Tongue (tissue), 1 donor: ENCODE measurements at regions not wholly inside any gene's neighbourhood (a gene's known extent, or its start where the extent isn't known, plus 50 kb on each side); places are given as distances from the start of the nearest gene placed in this dataset.
A peak's percentile ranks its signal among the peaks of the same experiment; 100 is the strongest.

ENCODE experiments used
- DNase-seq: peaks from one replicate; pipeline ENCODE4 v3.0.0-alpha.2; 2015

GRCh38 chrX:139120760-139121159 lies 409.2 kb upstream of the FGF13 start:
- no peak for DNase-seq

- DNase-seq: no peak
These were observed 402.2 kb upstream of the FGF13 start for GRCh38 chrX:139113708-139114107.

DNA sequence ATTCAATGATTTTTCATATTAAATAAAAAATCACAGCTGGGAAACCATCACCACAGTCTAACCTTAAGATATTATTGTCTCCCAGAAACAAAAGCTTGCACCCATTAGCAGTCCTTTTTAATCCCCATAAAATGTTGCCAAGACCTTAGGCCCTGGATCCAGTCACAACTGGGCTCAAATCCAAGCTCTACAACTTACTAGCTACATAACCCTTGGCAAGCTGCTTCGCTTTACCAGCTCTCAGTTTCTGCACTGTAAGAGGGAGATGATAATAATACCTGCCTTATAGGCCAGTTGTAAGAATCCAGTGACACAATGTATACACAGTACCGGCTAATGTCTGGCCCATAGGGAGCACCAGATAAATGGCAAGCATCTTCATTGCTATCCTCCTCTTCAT lies 400.9 kb upstream of the FGF13 start:
- DNase-seq: peak; percentile 16

DNA sequence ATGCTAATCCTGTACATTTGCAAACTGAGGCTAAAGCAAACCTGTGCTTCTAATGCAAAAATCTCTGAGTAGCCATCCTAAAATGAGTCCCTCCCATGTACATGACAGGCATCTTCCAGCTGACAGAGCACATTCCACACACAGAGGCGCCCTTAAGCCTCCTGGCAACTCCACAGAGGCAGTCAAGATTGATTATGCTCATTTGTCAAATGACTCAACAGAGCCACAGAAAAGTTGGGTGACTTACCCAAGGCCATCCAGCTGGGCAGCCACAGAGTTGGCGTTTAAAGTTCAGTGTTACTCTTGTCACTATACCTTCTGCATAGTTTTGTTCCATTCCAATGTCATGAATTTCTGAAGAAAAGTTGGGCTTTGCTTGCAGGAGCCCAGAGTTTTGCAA lies 394.6 kb upstream of the FGF13 start:
- DNase-seq: peak; percentile 2

DNA sequence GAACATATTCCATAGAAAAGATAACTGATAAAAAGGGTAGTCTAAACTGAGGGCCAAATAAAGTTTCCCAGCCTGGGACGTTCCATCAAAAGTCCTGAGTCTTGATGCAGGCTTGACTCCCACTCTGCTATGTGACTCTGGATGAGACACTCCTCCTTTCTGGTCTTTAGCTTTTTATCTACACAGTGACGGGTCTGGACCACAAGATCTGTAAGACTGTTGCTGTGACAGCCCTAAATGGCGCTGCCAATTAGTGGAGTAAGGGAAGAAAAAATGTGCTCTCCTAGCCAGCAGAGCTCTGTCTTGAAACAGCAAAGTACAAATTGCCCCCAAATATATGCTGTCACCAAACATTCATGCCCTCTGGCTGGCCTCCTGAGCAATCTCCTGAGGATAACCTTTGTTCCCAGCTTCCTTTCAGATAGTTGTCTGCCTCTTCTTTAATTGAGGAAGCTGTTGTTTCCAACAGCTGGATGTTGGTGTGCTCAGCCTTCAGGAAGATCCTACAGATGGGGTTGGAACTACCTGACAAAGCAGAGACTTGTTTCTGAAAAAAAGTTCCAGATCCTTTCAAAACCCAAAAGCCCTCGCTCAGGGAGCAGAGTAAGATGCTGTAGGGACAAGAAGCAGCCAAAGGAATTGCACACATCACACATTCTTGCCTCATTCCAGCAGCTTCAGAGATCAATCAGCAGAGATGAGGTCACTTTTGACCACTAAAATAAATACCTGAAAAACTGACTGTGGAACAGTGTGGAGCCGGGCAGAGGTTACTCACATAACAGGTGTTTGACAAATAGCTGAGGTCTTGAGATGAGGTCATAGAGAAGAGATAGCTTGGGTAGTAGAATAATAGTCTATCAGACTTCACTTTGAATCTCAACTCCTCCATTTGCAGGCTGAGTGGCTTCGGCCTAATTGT lies 383.4 kb upstream of the FGF13 start:
- DNase-seq: no peak

DNA sequence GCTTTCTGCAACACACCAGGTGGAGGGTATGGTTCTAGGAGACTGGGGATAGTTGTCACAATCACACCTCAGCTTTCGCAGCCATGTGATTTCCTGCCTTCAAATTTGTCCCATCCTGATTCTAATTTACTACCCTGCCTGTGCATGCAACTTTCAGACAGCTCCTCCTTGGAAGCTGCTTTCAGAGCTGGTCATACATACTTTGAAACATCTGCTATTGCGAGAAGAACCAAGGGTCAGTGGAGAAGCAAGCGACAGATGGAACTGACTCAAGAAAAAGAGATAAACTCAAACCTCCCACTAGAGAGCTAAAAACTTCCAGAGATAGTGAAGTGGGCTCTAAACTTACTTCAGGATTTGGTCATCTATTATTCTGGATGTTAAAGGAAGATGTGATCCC lies 381.7 kb upstream of the FGF13 start:
- DNase-seq: no peak

GRCh38 chrX:139091878-139092277 lies 380.4 kb upstream of the FGF13 start:
- DNase-seq: no peak

GRCh38 chrX:139091066-139091465 lies 379.5 kb upstream of the FGF13 start:
- peak; percentile 4 for DNase-seq

DNA sequence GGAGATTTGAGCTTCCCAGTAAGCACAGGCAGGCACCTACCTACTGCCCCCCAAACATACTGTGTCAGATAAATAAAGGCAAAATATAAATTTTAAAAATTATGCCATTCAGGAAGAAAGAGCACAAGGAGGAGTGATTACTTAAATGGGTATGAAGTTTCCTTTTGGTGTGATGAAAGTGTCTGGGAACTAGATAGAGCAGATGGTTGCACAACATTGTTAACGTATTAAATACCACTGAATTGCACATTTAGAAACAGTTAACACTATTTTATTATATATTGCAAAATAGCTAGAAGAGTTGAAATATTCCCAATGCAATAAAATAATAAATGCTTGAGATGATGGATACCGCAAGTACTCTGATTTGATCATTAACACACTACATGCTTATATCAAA lies 374.7 kb upstream of the FGF13 start:
- no peak for DNase-seq

GRCh38 chrX:139085404-139085803 lies 373.9 kb upstream of the FGF13 start:
- DNase-seq: no peak

DNA sequence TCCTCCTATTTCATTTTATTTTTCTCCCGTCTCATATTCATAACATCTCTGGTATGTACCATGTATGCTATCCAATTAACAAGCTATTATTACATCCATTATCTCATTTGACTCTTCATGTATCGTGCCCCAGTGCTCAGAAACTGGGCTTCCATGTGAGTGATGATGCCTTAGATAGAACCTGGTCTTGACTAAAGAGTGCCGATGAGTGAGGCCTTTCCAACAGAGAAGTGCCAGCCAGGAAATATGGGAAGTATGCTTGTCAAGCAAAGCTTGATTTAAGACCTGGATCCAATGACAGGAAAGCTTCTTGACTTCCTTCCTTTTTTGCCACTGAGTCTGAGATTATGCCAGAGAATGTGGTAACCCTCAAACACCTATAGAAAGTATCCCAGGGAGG lies 371.7 kb upstream of the FGF13 start:
- DNase-seq: no peak

- DNase-seq: no peak
These were observed 370.4 kb upstream of the FGF13 start for GRCh38 chrX:139081965-139082364.

DNA sequence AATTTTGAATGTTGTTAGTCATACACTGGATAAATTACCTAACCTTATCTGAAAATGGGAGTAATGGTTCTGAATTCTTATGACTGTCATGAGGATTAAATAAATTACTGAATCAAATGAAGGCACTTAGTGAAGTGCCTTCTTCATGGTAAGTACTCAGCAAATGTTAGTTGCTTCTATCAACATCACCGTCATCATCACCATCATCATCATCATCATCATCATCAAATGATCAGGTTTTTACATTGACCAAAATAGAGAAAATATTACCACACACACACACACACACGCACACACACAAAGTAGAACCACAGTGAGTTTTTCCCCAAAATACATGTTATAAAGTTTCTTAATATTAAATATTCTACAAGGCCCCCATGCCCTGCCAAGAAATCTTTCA lies 368.3 kb upstream of the FGF13 start:
- no peak for DNase-seq

DNA sequence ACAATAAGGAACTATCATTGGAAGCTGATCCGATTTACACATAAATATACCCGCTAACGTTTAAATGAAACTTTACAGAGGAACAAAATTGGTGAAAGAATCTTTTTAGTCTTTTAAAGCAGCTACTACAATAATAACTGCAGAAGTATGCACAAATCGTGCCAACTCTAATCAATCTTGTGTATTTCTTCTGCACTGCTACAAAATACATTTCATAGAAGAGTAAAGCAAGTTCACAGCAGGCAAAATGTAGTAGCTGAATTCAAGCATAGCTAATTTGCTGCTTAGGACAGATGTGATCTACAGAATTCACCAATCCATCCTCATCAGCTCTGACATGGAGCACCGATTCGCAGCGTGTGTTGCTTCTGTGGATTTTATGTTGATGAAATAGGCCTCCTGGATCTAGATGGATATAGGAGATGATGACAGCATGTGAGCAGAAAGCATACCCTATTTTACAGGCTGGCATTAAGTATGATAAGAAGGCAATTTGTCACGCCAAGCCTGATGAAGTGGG lies 367.3 kb upstream of the FGF13 start:
- DNase-seq: no peak

DNA sequence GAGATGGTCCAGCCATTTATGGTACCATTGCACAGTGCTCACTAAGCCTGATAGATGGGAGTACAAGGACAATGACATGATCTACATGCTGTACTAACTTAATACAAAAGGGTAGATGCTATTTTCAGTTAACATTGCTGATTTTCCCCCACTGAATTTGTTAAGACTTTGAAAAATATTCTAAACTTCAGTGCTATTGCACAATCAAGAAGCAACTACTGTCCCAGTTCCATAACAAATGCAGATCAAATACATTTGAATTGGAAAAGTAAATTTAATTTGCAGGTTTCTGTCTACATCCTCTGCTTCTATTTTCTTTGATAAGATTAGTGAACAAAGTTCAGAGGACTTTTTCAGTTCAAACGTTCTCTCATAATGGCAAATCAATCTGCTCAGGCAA lies 366.8 kb upstream of the FGF13 start:
- no peak for DNase-seq

- no peak for DNase-seq
These were observed 366.0 kb upstream of the FGF13 start for GRCh38 chrX:139077281-139078250.

DNA sequence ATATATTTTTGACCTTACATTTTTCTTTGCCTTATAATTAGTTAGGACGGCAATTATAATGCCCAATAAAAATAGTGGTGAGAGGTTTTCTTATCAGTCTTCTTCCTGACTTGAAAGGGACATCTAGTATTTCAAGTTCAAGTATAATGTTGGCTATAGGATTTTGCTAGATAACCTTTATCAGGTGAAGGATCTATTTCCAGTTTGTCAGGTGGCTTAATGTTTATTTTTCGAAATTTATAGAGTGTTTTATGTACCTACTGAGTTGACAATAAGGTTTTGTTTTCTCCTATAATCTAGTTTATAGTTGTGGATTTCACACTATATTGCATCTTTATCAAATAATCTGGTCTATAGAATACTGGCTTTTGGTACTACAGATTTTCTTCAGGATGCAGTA lies 351.8 kb upstream of the FGF13 start:
- DNase-seq: no peak

- no peak for DNase-seq
These were observed 347.4 kb upstream of the FGF13 start for GRCh38 chrX:139058831-139059495.

- DNase-seq: no peak
These were observed 340.9 kb upstream of the FGF13 start for GRCh38 chrX:139052461-139052860.

GRCh38 chrX:139049465-139049864 lies 337.9 kb upstream of the FGF13 start:
- DNase-seq: no peak

DNA sequence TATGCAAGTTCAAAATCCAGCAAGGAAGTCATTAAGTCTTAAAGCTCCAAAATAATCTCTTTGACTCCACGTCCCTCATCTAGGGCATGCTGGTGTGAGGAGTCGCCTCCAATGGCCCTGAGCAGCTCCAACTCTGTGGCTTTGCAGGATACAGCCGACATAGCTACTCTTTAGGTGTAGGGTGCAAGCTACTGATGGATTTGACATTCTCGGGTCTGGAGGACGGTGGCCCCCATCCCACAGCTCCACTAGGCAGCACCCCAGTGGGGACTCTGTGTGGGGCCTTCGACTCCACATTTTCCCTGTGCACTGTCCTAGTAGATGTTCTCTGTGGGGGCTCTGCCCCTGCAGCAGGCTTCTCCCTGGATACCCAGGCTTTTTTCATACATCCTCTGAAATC lies 333.2 kb upstream of the FGF13 start:
- no peak for DNase-seq

GRCh38 chrX:139039041-139039440 lies 327.5 kb upstream of the FGF13 start:
- DNase-seq: no peak
